Omental fat pad (tissue), 3 donors: ENCODE measurements at regions not wholly inside any gene's neighbourhood (a gene's known extent, or its start where the extent isn't known, plus 50 kb on each side); places are given as distances from the start of the nearest gene placed in this dataset.
"Not testable (repeated sequence)": the region's sequence is repeated elsewhere in the genome, so short reads cannot be mapped to it uniquely, and the experiment has no call there.

Source experiments
- ATAC-seq: fragments of 150-250 bp; one replicate; pipeline ENCODE4 v1.9.1; 2016; ENCODE audit warnings: mild to moderate bottlenecking, moderate library complexity; ENCODE audit not compliant: low FRiP score
- DNase-seq: peaks from one replicate; pipeline ENCODE4 v3.0.0-alpha.2; 2019; ENCODE audit warnings: low spot score
- CTCF ChIP-seq, 3 donors: fragments of 450-650 bp; IDR thresholded peaks; one replicate each; pipeline ENCODE4 v1.5.1; 2016 to 2017; ENCODE audit warnings: antibody characterized with exemption in 3 of 3, mild to moderate bottlenecking in 3 of 3, moderate library complexity in 2 of 3

- no peak for TF ChIP-seq CTCF (IDR thresholded peaks at IDR 0.05)
- DNase-seq (no peak), ATAC-seq (no peak)
Measured at GRCh38 chr3:186442162-186442561, 80.1 kb upstream of the DGKG start.

- no peak for ATAC-seq
- no peak for TF ChIP-seq CTCF (IDR thresholded peaks at IDR 0.05)
- DNase-seq: no peak
Measured at GRCh38 chr3:186440891-186441290, 78.9 kb upstream of the DGKG start.

- ATAC-seq: no peak
- DNase-seq: no peak
- no peak for TF ChIP-seq CTCF (IDR thresholded peaks at IDR 0.05)
Measured at GRCh38 chr3:186439725-186440124, 77.7 kb upstream of the DGKG start.

GRCh38 chr3:186435332-186435731 lies 73.3 kb upstream of the DGKG start:
- not testable (repeated sequence) for DNase-seq, ATAC-seq

- TF ChIP-seq CTCF (IDR thresholded peaks at IDR 0.05): no peak
- no peak for ATAC-seq
Measured at GRCh38 chr3:186432944-186433732, 71.1 kb upstream of the DGKG start.

GRCh38 chr3:186432189-186432588 lies 70.2 kb upstream of the DGKG start:
- DNase-seq (no peak), ATAC-seq (no peak)
- no peak for TF ChIP-seq CTCF (IDR thresholded peaks at IDR 0.05)

More at GRCh38 chr3:186432944-186433732, 71.1 kb upstream of the DGKG start:
- DNase-seq: no peak

GRCh38 chr3:186427627-186428281 lies 65.7 kb upstream of the DGKG start:
- DNase-seq (no peak), ATAC-seq (no peak)
- no peak for TF ChIP-seq CTCF (IDR thresholded peaks at IDR 0.05)
